Activated naive CD8-positive, alpha-beta T cell treated with anti-CD3 and anti-CD28 coated beads, Interleukin-2, amount 10 ng/mL, durations not matched to agents 7 days and 5 days (primary cell): ENCODE measurements at regions not wholly inside any gene's neighbourhood (a gene's known extent, or its start where the extent isn't known, plus 50 kb on each side); places are given as distances from the start of the nearest gene placed in this dataset.
A peak's percentile ranks its signal among the peaks of the same experiment; 100 is the strongest.
"Not testable (repeated sequence)": the region's sequence is repeated elsewhere in the genome, so short reads cannot be mapped to it uniquely, and the experiment has no call there.

Source experiments
- ATAC-seq: fragments of 150-1000 bp; cut with Tn5 transposase; one replicate; pipeline ENCODE4 v1.10.0; 2021; ENCODE audit warnings: low read depth, moderate library complexity
- POLR2A ChIA-PET: fragments of 350-600 bp; sonication (Branson Sonifier 250); formaldehyde crosslinking; loops from one replicate; lab custom pipeline; 2021; ENCODE audit warnings: antibody characterized with exemption; lab: Charles Lee
- DNase-seq: peaks from one replicate; pipeline ENCODE4 v3.0.0; 2021
- H3K27ac Mint-ChIP-seq: one replicate; pipeline ENCODE4 v1.8.0; 2022; ENCODE audit warnings: mild to moderate bottlenecking, mixed read lengths
- H3K27me3 Mint-ChIP-seq: one replicate; pipeline ENCODE4 v1.8.0; 2022; ENCODE audit warnings: mild to moderate bottlenecking, moderate library complexity, mixed read lengths
- H3K36me3 Mint-ChIP-seq: one replicate; pipeline ENCODE4 v1.8.0; 2021; ENCODE audit warnings: mild to moderate bottlenecking, mixed read lengths
- H3K4me1 Mint-ChIP-seq: one replicate; pipeline ENCODE4 v1.8.0; 2021; ENCODE audit warnings: mixed read lengths
- H3K4me3 Mint-ChIP-seq: one replicate; pipeline ENCODE4 v1.8.0; 2022; ENCODE audit warnings: mild to moderate bottlenecking, moderate library complexity, mixed read lengths
- H3K9me3 Mint-ChIP-seq: one replicate; pipeline ENCODE4 v1.8.0; 2021; ENCODE audit warnings: mixed read lengths

DNA sequence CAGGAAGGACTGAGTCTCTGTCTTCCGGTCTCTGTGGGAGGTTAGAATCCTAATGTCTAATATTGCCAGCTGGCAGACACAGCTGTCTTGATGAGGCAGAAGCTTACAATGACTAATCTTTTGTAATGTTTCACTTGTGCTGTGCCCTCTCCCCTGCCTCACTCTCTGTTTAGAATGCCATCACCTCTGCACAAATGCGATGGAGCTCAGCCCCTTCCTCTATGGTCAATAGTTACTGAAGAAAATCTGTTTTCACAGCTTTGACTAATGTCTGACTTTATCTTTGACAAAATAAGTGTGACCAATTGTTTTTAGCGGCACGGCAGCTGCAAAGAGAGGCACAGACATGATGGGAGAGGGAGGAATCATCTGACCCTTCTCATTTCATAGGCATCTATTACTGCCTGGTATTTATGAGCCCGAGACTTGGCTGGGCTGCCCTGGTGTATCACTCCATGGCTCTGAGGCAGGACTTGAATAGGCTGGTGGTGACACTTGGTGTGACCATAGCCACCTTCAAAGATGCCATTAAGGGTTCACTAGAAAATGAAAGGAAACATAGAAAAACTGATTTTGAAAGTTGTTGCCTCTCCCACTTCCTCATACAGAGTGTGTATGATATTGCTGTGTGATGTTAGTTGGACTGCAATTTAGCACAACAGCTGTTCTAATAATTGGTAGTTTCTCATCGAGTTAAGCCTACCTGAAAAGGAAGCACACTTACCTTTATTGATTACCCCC is 163.2 kb upstream of the NBPF11 start:
- Mint-ChIP-seq H3K4me3 (no peak overlapping the region), H3K9me3 (peaks cover 4% of the 10 kb centered on the region), H3K4me1 (peaks cover 34% of the 10 kb centered on the region), H3K27me3 (peaks cover 64% of the 10 kb centered on the region), H3K36me3 (no peaks in the 10 kb centered on the region), H3K27ac (no peak overlapping the region)
- DNase-seq (no peak), ATAC-seq (no peak)
- POLR2A ChIA-PET = interaction anchor here (0.6 to 1.3 kb wide), 2 partner anchors 11 to 19 kb away, joined by 3 read pairs; no protein-coding TSS in a partner anchor

GRCh38 chr1:148310807-148311206 is 158.7 kb upstream of the NBPF11 start:
- H3K27ac Mint-ChIP-seq = no peak overlapping the region
- H3K4me3 Mint-ChIP-seq = no peak overlapping the region
- H3K9me3 Mint-ChIP-seq = peaks cover 4% of the 10 kb centered on the region
- POLR2A ChIA-PET = no interaction called here
- ATAC-seq (no peak), DNase-seq (no peak)
- H3K27me3 Mint-ChIP-seq = peaks cover 65% of the 10 kb centered on the region
- H3K4me1 Mint-ChIP-seq = peaks cover 15% of the 10 kb centered on the region
- peaks cover 8% of the 10 kb centered on the region for H3K36me3 Mint-ChIP-seq

- H3K4me1 Mint-ChIP-seq = peaks cover 16% of the 10 kb centered on the region
- ATAC-seq (no peak), DNase-seq (no peak)
- H3K9me3 Mint-ChIP-seq = peaks cover 4% of the 10 kb centered on the region
- peaks cover 65% of the 10 kb centered on the region for H3K27me3 Mint-ChIP-seq
- POLR2A ChIA-PET = no interaction called here
- peaks cover 10% of the 10 kb centered on the region for H3K36me3 Mint-ChIP-seq
- no peak overlapping the region for H3K27ac Mint-ChIP-seq
- no peak overlapping the region for H3K4me3 Mint-ChIP-seq
Observed at GRCh38 chr1:148309940-148310500, 157.9 kb upstream of the NBPF11 start.

DNA sequence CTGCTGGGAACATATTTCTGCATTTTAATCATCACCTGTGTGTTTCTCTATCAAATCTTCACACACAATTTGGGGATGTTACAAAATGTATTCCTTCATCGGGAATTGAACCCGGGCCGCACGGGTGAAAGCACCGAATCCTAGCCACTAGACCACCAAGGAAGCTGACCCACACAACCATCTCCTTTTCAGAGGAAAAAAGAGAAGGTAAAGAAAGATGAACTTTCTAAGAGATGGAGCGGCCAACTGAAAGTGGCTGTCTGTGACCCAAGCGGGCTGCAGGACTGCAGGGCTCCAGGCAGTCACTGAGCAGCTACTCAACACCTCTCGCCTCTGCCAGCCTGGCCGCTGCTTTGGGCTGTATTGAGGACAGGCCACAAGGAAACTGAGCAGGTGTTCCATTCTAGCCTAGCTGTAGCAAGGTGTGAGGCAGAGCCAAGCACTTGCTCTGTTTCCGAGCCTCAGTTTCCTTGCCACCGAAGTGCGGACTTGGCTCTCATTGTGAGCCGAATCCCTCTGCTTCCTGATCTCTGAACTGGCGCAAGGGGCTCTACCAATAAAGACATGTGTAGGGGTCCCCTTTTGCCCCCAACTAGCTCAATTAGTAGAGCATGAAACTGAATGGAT is 156.9 kb upstream of the NBPF11 start:
- DNase-seq (no peak), ATAC-seq (no peak)
- H3K4me1 Mint-ChIP-seq = peaks cover 21% of the 10 kb centered on the region
- H3K4me3 Mint-ChIP-seq = no peak overlapping the region
- peaks cover 10% of the 10 kb centered on the region for H3K36me3 Mint-ChIP-seq
- no peak overlapping the region for H3K27ac Mint-ChIP-seq
- H3K9me3 Mint-ChIP-seq = peaks cover 4% of the 10 kb centered on the region
- POLR2A ChIA-PET = no interaction called here
- peaks cover 62% of the 10 kb centered on the region for H3K27me3 Mint-ChIP-seq

DNA sequence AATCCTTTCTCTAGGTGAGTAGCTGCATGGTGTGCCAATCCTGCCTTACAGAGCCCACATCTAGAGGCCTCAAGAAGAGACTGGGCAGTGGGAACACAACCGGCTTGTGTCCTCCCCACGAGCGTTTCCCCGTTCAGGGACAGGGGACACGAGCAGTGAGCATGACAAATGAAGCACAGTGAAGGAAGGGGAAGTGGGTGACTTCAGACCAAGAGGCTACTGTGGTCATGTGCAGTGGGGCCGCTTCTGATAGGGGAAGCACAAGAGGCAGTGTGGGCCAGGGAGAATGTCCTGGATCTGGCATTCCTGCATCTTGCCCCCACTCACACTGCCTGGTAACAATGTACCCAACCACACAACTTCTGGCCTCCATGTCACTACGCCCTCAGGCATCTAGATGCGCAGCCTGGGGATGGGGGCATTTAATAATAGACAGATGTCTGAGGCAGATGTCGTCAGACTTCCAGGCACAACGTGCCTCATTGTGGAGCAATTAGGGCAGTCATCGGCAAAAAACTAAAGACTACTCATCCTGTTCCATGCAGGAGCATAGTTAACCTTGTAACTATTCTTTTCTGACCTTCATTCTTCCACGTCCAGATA is 155.6 kb upstream of the NBPF11 start:
- DNase-seq (no peak), ATAC-seq (no peak)
- Mint-ChIP-seq H3K27me3 (peaks cover 55% of the 10 kb centered on the region), H3K27ac (no peak overlapping the region), H3K4me1 (peaks cover 29% of the 10 kb centered on the region), H3K9me3 (peaks cover 2% of the 10 kb centered on the region), H3K36me3 (peaks cover 10% of the 10 kb centered on the region), H3K4me3 (no peak overlapping the region)
- POLR2A ChIA-PET = no interaction called here

DNA sequence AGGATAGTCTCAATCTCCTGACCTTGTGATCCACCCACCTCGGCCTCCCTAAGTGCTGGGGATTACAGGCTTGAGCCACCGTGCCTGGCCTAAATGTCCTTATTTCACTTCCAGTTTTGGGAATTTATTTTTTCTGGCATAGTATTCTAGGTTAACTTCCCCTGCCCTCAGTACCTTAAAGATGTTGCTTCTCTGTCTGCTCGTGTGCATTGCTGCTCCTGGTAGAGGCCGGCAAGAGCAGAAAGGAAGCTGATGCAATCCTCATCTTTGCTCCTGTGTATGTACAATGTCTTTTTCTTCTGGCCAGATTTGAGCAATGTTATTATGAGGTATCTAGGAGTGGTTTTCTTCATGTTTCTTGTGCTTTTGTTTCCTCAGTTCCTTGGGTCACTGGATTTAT is 152.9 kb upstream of the NBPF11 start:
- POLR2A ChIA-PET, DNase-seq, H3K9me3 Mint-ChIP-seq, ATAC-seq, H3K36me3 Mint-ChIP-seq: not testable (repeated sequence)
- Mint-ChIP-seq H3K4me3 (peak overlapping the region; percentile 28), H3K4me1 (peaks cover 23% of the 10 kb centered on the region), H3K27me3 (peaks cover 31% of the 10 kb centered on the region), H3K27ac (peak overlapping the region; percentile 67)

- ATAC-seq (peak; percentile 85), DNase-seq (peak; percentile 53)
- not testable (repeated sequence) for H3K9me3 Mint-ChIP-seq, H3K36me3 Mint-ChIP-seq, H3K27ac Mint-ChIP-seq
- POLR2A ChIA-PET = interaction anchor here (1.2 to 1.6 kb wide), 3 partner anchors 15 to 39 kb away, joined by 5 to 10 read pairs (median 7); no protein-coding TSS in a partner anchor
- Mint-ChIP-seq H3K4me3 (peak overlapping the region; percentile 83), H3K27me3 (peaks cover 22% of the 10 kb centered on the region), H3K4me1 (peaks cover 23% of the 10 kb centered on the region)
Observed at GRCh38 chr1:148302586-148303364, 150.7 kb upstream of the NBPF11 start.

DNA sequence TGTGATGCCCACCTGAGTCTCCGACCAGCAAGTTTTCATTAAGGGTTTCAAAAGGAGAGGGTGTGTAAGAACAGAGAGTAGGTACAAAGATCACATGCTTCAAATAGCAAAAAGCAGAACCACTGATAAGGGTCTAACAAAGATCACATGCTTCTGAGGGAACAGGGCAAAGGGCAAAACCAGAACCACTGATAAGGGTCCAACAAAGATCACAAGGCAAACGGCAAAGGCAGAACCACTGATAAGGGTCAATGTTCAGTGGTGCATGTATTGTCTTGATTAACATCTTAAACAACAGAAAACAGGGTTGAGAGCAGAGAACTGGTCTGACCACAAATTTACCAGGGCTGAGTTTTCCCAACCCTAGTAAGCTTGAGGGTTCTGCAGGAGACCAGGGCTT is 145.8 kb upstream of the NBPF11 start:
- H3K27ac Mint-ChIP-seq, DNase-seq, H3K36me3 Mint-ChIP-seq, ATAC-seq, H3K9me3 Mint-ChIP-seq, H3K4me3 Mint-ChIP-seq, H3K4me1 Mint-ChIP-seq, POLR2A ChIA-PET: not testable (repeated sequence)
- H3K27me3 Mint-ChIP-seq = peaks cover 14% of the 10 kb centered on the region

DNA sequence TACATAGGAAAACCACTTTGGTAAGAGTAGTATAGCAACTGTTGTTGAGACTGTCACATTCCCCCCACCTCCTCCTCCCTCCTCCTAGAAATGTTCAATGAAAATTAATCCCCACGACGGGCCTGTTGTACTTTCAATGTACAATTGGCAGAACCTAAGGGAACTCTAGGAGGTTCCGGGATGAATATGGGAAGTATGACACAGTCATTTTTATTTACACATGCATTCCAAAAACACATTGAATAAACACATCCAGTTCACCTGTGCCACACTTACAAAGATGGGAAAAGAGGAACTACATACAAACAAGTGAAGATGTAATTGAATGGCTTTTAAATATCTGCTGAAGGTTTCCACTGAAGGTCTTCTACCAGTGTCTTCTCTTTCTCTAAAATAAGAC is 144.4 kb upstream of the NBPF11 start:
- H3K36me3 Mint-ChIP-seq = no peaks in the 10 kb centered on the region
- no peak for ATAC-seq
- POLR2A ChIA-PET = interaction anchor here (1.3 kb wide), 1 partner anchor 21 kb away, joined by 3 read pairs; no protein-coding TSS in a partner anchor

GRCh38 chr1:148294116-148294807 is 142.2 kb upstream of the NBPF11 start:
- no peak overlapping the region for H3K27ac Mint-ChIP-seq
- DNase-seq = no peak
- no peaks in the 10 kb centered on the region for H3K36me3 Mint-ChIP-seq
- ATAC-seq = no peak
- POLR2A ChIA-PET = no interaction called here
- peaks cover 18% of the 10 kb centered on the region for H3K27me3 Mint-ChIP-seq
- H3K9me3 Mint-ChIP-seq = no peaks in the 10 kb centered on the region
- H3K4me3 Mint-ChIP-seq = no peak overlapping the region
- H3K4me1 Mint-ChIP-seq = no peaks in the 10 kb centered on the region

More for the DNA sequence above, 144.4 kb upstream of the NBPF11 start:
- H3K4me3 Mint-ChIP-seq = no peak overlapping the region
- no peak for DNase-seq
- no peaks in the 10 kb centered on the region for H3K9me3 Mint-ChIP-seq
- H3K27ac Mint-ChIP-seq = no peak overlapping the region
- H3K27me3 Mint-ChIP-seq = peaks cover 14% of the 10 kb centered on the region
- H3K4me1 Mint-ChIP-seq = no peaks in the 10 kb centered on the region

GRCh38 chr1:148293651-148294050 is 141.6 kb upstream of the NBPF11 start:
- Mint-ChIP-seq H3K36me3 (no peaks in the 10 kb centered on the region), H3K4me1 (no peaks in the 10 kb centered on the region), H3K27me3 (peaks cover 18% of the 10 kb centered on the region), H3K9me3 (no peaks in the 10 kb centered on the region), H3K27ac (no peak overlapping the region), H3K4me3 (no peak overlapping the region)
- POLR2A ChIA-PET = no interaction called here
- no peak for ATAC-seq
- no peak for DNase-seq

- H3K36me3 Mint-ChIP-seq = no peaks in the 10 kb centered on the region
- no peak for ATAC-seq
- no peak overlapping the region for H3K27ac Mint-ChIP-seq
- no peak for DNase-seq
- no peaks in the 10 kb centered on the region for H3K4me1 Mint-ChIP-seq
- no peak overlapping the region for H3K4me3 Mint-ChIP-seq
- peaks cover 18% of the 10 kb centered on the region for H3K27me3 Mint-ChIP-seq
- no peaks in the 10 kb centered on the region for H3K9me3 Mint-ChIP-seq
- POLR2A ChIA-PET = no interaction called here
Observed at GRCh38 chr1:148292915-148293314, 140.8 kb upstream of the NBPF11 start.
